ENCODE measurements at regions not wholly inside any gene's neighbourhood (a gene's known extent, or its start where the extent isn't known, plus 50 kb on each side); places are given as distances from the start of the nearest gene placed in this dataset.

GRCh38 chr22:23399367-23400285 lies 180.5 kb downstream of the IGLL1 start:
- H3K4me3 ChIP-seq (replicated peaks in 1 of 2; ENCODE audit: low read depth in 2 of 2, low read length in 2 of 2) = no peak overlapping the region
- no peak for TF ChIP-seq CTCF (IDR thresholded peaks at IDR 0.05; ENCODE audit: low read depth, low read length)
- no peak for DNase-seq (ENCODE audit: low read depth in 2 of 2)

- TF ChIP-seq CTCF (IDR thresholded peaks at IDR 0.05; ENCODE audit: low read depth, low read length) = no peak
- DNase-seq (ENCODE audit: low read depth in 2 of 2) = no peak
- H3K4me3 ChIP-seq (replicated peaks in 1 of 2; ENCODE audit: low read depth in 2 of 2, low read length in 2 of 2) = no peak overlapping the region
These were observed 181.3 kb downstream of the IGLL1 start for GRCh38 chr22:23398701-23399366.

DNA sequence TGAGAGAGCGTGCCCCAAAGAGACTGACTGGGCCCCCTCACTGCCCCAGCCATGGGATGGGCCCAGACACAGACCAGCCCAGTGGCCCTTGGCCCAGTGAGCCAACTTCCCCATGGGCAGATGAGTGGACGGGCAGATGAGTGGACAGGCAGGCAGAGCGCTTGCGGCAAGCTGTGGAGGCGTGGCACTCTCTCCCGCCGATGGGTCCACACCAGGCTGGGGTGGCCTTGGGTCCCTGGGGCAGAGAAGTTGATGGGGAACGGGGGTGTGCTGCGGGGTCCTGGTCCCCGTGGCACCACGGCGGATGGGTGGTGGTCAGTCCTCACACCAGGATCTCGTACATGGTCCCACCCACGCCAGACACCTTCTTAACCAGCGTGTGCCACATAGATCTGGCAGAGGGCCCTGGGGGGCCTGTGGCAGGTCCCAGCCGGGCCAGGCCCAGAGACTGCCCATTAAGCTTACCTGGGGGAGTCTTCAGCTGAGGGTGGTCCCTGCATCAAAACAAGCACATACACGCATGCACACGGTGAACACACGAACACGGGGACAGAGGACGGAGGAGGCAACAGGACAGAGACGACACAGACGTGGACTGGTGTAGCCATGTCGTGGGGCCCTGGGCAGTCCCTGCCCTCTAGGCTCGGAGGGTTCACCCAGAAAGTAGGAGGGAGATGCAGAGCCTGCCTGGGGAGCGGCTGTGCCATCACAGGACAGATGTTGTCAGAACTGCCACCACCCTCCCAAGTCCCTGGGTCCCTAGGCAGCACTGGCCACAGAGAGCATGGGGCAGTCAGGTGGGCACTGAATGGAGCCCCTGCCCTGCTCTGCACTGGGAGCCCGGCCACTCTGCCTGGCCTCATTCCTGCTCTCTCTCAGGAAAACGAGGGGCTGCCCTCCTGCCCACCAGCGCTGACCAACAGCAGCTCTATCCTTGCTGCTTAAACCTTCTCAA lies 182.2 kb downstream of the IGLL1 start:
- TF ChIP-seq CTCF (IDR thresholded peaks at IDR 0.05; ENCODE audit: low read depth, low read length) = no peak
- DNase-seq (ENCODE audit: low read depth in 2 of 2) = no peak
- no peak overlapping the region for H3K4me3 ChIP-seq (replicated peaks in 1 of 2; ENCODE audit: low read depth in 2 of 2, low read length in 2 of 2)

DNA sequence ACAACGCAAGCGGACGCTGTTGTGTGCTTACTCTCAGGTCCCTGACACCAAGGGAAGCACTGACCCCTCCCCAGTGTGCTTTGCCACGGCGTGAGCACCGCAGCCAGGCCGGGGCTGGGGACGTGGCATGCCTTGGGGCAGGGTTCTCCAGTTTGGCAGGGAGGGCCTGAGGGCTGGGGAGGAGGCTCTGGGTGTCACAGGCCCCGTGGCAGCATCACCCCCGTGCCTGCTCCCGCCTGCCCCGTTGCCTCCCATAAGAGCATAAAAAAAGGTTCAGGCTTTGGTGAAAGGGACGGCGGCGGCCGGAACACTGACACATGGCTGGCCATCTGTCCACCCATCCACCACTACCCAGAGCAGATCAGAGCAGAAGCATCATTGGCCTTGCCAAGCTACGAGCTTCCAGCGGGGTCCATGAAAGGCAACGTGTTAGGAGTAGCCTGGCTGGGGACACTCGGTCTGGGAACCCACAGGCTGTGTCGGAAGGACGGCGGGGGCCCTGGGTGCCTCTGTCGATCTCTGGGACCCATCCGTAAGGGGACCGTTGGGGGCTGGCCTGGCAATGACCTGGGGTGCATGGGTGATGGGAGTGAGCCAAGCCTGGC lies 183.0 kb downstream of the IGLL1 start:
- DNase-seq (ENCODE audit: low read depth in 2 of 2) = no peak
- no peak overlapping the region for H3K4me3 ChIP-seq (replicated peaks in 1 of 2; ENCODE audit: low read depth in 2 of 2, low read length in 2 of 2)
- no peak for TF ChIP-seq CTCF (IDR thresholded peaks at IDR 0.05; ENCODE audit: low read depth, low read length)

- DNase-seq (ENCODE audit: low read depth in 2 of 2) = no peak
- H3K4me3 ChIP-seq (replicated peaks in 1 of 2; ENCODE audit: low read depth in 2 of 2, low read length in 2 of 2) = no peak overlapping the region
- TF ChIP-seq CTCF (IDR thresholded peaks at IDR 0.05; ENCODE audit: low read depth, low read length) = no peak
These were observed 183.6 kb downstream of the IGLL1 start for GRCh38 chr22:23396362-23397007.

All from cardiac fibroblast (primary cell).